ENCODE measurements at regions not wholly inside any gene's neighbourhood (a gene's known extent, or its start where the extent isn't known, plus 50 kb on each side); places are given as distances from the start of the nearest gene placed in this dataset.

DNA sequence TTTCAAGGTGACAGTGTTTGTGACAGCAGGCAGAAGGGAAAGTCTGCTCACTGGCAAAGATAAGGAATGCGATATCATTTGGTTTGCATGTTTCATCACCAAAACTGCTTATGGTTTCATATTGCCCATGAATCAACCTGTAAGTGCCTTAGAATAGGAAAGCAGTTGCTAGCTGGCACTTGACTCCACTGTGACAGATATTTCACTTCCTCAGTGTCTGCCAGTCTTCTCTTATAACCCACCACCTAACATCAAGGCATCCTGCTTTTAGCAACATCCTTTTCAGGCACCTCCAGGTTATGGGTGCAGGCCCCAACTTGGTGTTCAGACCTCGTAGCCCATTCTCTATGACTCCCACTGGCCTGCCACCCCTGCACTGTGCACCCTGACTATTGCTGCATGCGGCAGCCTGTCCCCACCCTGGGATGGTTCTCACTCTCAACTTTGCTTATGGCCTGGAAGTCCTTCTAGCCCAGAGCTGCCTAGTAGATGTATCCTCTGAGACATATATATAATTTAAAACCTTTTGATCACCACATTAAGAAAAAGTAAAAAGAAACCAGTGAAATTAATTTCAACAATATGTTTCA, 154.4 kb upstream of the RARB start:
- TF ChIP-seq, protein P1, sequence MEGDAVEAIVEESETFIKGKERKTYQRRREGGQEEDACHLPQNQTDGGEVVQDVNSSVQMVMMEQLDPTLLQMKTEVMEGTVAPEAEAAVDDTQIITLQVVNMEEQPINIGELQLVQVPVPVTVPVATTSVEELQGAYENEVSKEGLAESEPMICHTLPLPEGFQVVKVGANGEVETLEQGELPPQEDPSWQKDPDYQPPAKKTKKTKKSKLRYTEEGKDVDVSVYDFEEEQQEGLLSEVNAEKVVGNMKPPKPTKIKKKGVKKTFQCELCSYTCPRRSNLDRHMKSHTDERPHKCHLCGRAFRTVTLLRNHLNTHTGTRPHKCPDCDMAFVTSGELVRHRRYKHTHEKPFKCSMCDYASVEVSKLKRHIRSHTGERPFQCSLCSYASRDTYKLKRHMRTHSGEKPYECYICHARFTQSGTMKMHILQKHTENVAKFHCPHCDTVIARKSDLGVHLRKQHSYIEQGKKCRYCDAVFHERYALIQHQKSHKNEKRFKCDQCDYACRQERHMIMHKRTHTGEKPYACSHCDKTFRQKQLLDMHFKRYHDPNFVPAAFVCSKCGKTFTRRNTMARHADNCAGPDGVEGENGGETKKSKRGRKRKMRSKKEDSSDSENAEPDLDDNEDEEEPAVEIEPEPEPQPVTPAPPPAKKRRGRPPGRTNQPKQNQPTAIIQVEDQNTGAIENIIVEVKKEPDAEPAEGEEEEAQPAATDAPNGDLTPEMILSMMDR (IDR thresholded peaks at IDR 0.05): no peak
- TF ChIP-seq EP300 (IDR thresholded peaks at IDR 0.05) (no peak), POLR2A (IDR thresholded peaks at IDR 0.05) (no peak), POLR2AphosphoS5 (IDR thresholded peaks at IDR 0.05) (no peak)

All from suprapubic skin (tissue), 4 donors.